Islet of Langerhans (tissue), 1 donor: ENCODE measurements at regions not wholly inside any gene's neighbourhood (a gene's known extent, or its start where the extent isn't known, plus 50 kb on each side); places are given as distances from the start of the nearest gene placed in this dataset.

Experiments
- FAIRE-seq: peaks from one replicate; lab custom pipeline; 2011; peaks lifted over from hg19 to GRCh38; lab: Jason Lieb, UNC

- no peak for FAIRE-seq
Measured at GRCh38 chr19:33948651-33949335, 152.1 kb downstream of the KCTD15 start.

DNA sequence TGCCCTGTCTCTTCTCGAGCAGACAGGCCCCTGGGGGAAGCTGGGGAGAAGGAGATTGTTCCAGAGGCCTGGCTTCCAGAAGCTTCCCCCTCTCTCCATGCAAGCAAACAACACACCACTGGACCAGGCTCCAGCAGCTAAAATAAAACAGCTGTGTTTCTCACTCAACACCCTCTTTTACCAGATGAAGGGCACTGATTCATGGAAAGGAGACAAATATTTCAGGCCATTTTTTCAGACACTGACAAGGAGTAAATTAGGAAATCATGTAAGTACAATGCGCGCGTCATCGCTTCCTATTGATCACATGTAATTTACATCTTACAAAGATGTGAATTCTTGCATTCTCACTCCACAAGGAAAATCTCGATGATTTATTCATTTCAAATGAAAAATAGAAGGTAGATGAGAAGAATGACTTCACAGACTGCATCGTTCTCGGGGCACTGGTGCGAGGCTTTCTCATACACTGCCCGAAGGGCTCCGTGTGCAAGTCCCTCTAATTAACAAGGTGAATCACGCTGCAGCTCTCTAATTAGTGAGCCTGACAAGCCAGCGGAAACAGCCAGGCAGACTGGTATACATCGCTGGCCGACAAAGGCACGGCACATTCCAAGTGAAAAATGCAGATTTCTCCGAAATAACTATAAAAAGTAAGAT lies 153.6 kb downstream of the KCTD15 start:
- no peak for FAIRE-seq

GRCh38 chr19:33953023-33953422 lies 156.4 kb downstream of the KCTD15 start:
- no peak for FAIRE-seq

GRCh38 chr19:33953592-33953991 lies 156.9 kb downstream of the KCTD15 start:
- no peak for FAIRE-seq

- FAIRE-seq, result no peak
Measured at GRCh38 chr19:33954686-33955085, 158.0 kb downstream of the KCTD15 start.

- no peak for FAIRE-seq
Measured at GRCh38 chr19:33956941-33957340, 160.3 kb downstream of the KCTD15 start.

DNA sequence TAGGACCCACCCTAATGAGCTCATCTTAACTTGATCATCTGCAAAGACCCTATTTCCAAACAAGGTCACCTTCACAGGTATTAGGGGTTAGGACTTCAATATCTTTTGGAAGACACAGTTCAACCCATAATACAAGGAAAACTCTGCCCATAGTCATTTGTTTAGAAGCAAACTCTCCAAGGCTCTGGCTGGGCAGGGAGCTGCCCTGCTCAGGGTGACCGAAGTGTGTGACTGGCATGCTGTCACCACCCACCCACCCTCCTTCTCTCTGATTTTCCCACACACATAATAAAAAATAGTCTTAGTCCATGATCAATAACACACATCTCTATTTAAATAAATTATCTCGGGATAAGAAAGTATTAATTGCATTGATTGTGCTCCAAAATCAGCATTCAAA lies 161.1 kb downstream of the KCTD15 start:
- FAIRE-seq, result no peak

- FAIRE-seq, result no peak
Measured at GRCh38 chr19:33960566-33960965, 163.9 kb downstream of the KCTD15 start.

- no peak for FAIRE-seq
Measured at GRCh38 chr19:33962161-33962560, 165.5 kb downstream of the KCTD15 start.

- FAIRE-seq, result no peak
Measured at GRCh38 chr19:33963514-33963913, 166.8 kb downstream of the KCTD15 start.

DNA sequence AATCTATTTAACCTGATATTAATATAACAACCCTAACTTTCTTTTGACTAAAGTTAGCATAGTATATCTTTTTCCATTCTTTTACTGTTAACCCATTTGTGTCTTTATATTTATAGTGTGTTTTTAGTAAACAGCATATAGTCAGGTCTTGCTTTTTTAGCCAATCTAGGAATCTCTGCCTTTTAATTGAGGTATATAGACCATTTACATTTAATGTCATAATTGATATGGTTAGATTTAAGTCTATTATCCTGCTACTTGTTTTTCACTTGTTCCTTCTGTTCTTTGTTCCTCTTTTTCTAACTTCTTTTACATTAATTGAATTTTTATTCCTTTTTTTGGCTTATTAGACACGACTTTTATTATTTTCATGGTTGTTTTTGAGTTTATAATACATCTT lies 174.4 kb downstream of the KCTD15 start:
- no peak for FAIRE-seq

- no peak for FAIRE-seq
Measured at GRCh38 chr19:33977756-33978685, 181.4 kb downstream of the KCTD15 start.

DNA sequence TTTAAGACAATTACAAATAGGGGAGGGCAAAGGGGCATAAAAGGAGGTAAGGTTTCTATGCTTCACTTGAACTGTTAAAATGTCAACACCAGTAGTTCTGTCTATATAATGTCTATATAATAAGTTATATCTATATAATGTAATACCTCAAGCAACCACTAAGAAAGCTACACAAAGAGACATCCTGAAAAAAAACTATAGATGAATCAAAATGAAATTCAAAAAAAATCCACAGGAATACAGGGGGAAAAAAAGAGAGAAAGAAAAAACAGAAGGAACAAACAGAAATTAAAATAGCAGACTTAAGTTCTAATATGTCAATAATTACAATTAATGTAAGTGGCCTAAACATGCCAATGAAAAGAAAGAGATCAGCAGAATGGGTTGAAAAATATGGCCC lies 186.0 kb downstream of the KCTD15 start:
- FAIRE-seq, result no peak

GRCh38 chr19:33988601-33989000 lies 183.7 kb upstream of the LSM14A start:
- no peak for FAIRE-seq

GRCh38 chr19:33997690-33998089 lies 174.6 kb upstream of the LSM14A start:
- FAIRE-seq, result no peak

DNA sequence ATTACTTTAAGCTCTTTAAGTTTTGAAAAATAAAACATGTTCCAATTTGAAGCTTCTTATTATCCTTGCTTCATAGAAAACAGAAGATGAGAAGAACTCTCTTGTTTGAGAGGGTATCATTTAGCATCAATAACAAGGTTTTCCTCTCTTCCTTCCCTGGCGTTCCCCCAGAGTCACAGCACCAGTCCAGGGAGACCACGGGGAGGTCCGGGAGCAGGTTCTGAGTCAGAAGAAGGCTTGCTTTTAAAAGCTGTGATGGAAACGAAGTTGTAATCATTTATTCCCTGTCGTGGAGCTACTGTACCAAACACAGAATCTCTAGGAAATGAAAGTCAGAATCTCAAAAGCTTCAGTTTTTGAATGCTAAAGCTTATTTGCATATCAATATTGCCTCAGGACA lies 174.0 kb upstream of the LSM14A start:
- no peak for FAIRE-seq

- peak; percentile 95 for FAIRE-seq
Measured at GRCh38 chr19:33998739-33999345, 173.5 kb upstream of the LSM14A start.

DNA sequence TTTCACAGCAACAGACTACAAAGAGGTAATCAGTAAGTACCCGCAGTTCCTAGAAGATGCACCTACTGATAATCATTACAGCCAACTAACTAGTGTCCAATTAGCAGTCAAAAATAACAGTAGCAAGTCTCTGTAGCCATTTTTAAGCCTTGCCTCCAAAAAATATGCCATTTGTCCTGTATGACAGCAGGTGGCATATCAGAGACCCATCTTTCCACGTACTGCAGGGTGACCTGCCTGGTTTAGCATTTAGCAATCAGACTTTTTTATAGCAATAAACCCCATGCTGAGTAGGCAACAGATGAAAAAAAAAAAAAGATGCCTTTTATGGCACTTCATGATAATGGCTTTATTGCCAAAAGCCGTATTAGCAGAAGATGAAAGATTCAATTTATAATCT lies 155.3 kb upstream of the LSM14A start:
- FAIRE-seq, result no peak

DNA sequence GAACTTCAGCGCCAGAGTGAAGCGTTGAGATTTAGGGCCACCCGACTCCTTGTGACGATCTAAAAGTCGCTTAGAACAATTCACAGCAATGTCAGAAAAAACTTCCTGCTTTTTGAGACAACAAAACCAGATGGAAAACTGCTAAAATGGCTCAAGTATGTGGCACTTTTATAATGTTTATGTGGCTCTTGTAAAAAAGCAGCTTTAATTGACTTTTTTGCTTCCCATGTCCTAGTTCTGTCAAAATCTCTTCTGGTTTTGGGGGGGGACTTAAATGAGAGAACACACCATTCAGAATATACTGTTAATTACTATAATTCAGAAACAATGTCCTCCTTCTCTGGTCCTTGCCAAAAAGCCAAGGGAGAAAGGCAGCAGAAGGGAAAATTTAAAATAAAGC lies 154.7 kb upstream of the LSM14A start:
- FAIRE-seq, result no peak

- FAIRE-seq, result no peak
Measured at GRCh38 chr19:34018546-34018945, 153.8 kb upstream of the LSM14A start.

GRCh38 chr19:34023381-34023780 lies 148.9 kb upstream of the LSM14A start:
- FAIRE-seq, result no peak

- FAIRE-seq, result no peak
Measured at GRCh38 chr19:34033880-34034279, 138.4 kb upstream of the LSM14A start.
